Adrenal gland (tissue), 9 donors: ENCODE measurements at regions not wholly inside any gene's neighbourhood (a gene's known extent, or its start where the extent isn't known, plus 50 kb on each side); places are given as distances from the start of the nearest gene placed in this dataset.
A peak's percentile ranks its signal among the peaks of the same experiment; 100 is the strongest.

ENCODE experiments used
- DNase-seq, 7 donors: peaks; one replicate each; pipeline ENCODE4 v3.0.0-alpha.2; 2019 to 2020
- H3K27ac ChIP-seq, 5 donors: fragments of 200-600 bp; sonication (generic) in 4 of 5; 1 replicate in 3 of 5; 2 replicates in 2 of 5; pipeline versions ENCODE4 v1.5.1 to v1.8.0; 2016 to 2020; ENCODE audit warnings: mild to moderate bottlenecking in 1 of 5
- H3K27me3 ChIP-seq: fragments of 200-600 bp; 2 replicates; pipeline ENCODE4 v1.8.0; 2021
- H3K36me3 ChIP-seq, 2 donors: fragments of 200-600 bp; replicated peaks in 1 of 2; 1 replicate in 1 of 2; 2 replicates in 1 of 2; pipeline versions ENCODE4 v1.5.1 to v1.8.0; 2018 to 2022
- H3K4me1 ChIP-seq, 2 donors: fragments of 200-600 bp; replicated peaks in 1 of 2; 1 replicate in 1 of 2; 2 replicates in 1 of 2; pipeline versions ENCODE4 v1.5.1 to v1.8.0; 2018 to 2021
- H3K4me3 ChIP-seq, 4 donors: fragments of 200-600 bp; sonication (generic) in 3 of 4; one replicate each; pipeline ENCODE4 v1.5.1; 2016 to 2018
- H3K9me3 ChIP-seq, 3 donors: fragments of 200-600 bp; sonication (generic) in 1 of 3; replicated peaks in 1 of 3; 1 replicate in 2 of 3; 2 replicates in 1 of 3; pipeline versions ENCODE4 v1.5.1 to v1.8.0; 2016 to 2021
- POLR2A ChIP-seq, 2 donors: fragments of 450-650 bp; IDR thresholded peaks; one replicate each; pipeline ENCODE4 v1.6.1; 2017; ENCODE audit warnings: antibody characterized with exemption in 2 of 2, mild to moderate bottlenecking in 2 of 2, moderate library complexity in 1 of 2
- WGBS, 4 donors: extraction: QIAGEN DNeasy Blood & Tissue Kit in 2 of 4; methylation state at CpG; one replicate each; pipeline versions ENCODE4 v1.1.5 to v1.1.7; 2013 to 2017; 5-methylcytosine and 5-hydroxymethylcytosine counted together
- intact Hi-C, 2 donors: fragments of 100-400 bp; cut with DNase I; formaldehyde crosslinking; loops; one replicate each; pipeline versions ENCODE4 v1.14.1 to v1.15.0; 2022 to 2023
- TF ChIP-seq, protein P1 (sequence below), 6 experiments: fragments of 450-650 bp in 4 of 6; fragments of 200-600 bp in 2 of 6; sonication (generic) in 1 of 6; IDR thresholded peaks; 1 replicate in 5 of 6; 2 replicates in 1 of 6; pipeline versions ENCODE4 v1.5.1 to v1.8.0; 2016 to 2021; ENCODE audit warnings: antibody characterized with exemption in 6 of 6, mild to moderate bottlenecking in 2 of 6, moderate library complexity in 1 of 6
- donor health status: healthy with polysubstance abuse.
- donor health status: Bipolar disorder and iron deficiency.
- donor health status: DM: yes; HTN: yes; CAD: no.
- donor health status: DM: no; HTN: no; CAD: no.
- donor health status: DM: no; HTN: no; CAD: no.

DNA sequence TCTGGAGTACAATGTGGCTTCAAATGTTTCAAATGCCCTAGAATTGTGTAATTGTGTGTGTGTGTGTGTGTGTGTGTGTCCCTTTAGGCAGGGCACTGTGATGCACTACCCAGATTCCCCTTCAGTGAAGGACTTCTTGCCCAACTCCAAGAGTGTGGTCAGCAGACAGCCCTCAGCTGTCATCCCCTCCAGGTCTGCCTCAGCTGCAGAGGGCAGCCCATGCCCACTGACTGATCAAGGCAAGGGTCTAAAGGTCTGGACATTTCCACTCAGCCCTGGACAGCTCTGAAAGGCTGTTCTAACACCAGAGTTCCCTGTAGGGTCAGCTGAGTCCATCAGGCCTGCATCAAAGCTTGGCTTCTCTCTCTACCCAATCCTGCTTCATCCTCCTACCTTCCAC, 83.9 kb upstream of the USP9X start:
- TF ChIP-seq POLR2A (IDR thresholded peaks at IDR 0.05) = no peak
- TF ChIP-seq, protein P1, sequence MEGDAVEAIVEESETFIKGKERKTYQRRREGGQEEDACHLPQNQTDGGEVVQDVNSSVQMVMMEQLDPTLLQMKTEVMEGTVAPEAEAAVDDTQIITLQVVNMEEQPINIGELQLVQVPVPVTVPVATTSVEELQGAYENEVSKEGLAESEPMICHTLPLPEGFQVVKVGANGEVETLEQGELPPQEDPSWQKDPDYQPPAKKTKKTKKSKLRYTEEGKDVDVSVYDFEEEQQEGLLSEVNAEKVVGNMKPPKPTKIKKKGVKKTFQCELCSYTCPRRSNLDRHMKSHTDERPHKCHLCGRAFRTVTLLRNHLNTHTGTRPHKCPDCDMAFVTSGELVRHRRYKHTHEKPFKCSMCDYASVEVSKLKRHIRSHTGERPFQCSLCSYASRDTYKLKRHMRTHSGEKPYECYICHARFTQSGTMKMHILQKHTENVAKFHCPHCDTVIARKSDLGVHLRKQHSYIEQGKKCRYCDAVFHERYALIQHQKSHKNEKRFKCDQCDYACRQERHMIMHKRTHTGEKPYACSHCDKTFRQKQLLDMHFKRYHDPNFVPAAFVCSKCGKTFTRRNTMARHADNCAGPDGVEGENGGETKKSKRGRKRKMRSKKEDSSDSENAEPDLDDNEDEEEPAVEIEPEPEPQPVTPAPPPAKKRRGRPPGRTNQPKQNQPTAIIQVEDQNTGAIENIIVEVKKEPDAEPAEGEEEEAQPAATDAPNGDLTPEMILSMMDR (IDR thresholded peaks at IDR 0.05) = no peak
- intact Hi-C loops = no loop called here
- no peaks in the 10 kb centered on the region for H3K9me3 ChIP-seq

DNA sequence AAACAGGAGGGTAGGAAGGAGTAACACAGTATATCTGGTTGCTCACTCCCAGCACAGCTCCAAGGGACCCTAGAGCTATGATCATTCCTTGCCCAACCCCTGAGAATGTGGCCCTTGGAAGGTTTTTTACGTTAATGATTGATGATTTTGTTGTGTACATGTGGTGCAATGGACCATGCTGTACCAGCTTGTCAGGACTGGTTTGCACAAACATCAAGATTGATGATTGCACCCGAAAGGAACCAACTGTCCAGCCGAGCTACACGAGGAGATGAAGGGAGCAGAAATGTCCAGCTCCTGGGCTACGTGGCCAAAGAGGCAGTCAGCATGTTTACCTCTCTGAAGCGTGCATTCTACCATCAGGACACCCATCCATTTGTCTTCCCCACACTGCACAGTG, 83.2 kb upstream of the USP9X start:
- TF ChIP-seq, protein P1 (IDR thresholded peaks at IDR 0.05) = no peak

More for the DNA sequence above, 83.9 kb upstream of the USP9X start:
- peak in 1 of 7 donors; percentile 19 for DNase-seq
- Histone ChIP-seq H3K27me3 (peaks cover 10% of the 10 kb centered on the region), H3K27ac (no peak overlapping the region), H3K4me3 (no peak overlapping the region), H3K4me1 (no peaks in the 10 kb centered on the region), H3K36me3 (no peaks in the 10 kb centered on the region)

DNA sequence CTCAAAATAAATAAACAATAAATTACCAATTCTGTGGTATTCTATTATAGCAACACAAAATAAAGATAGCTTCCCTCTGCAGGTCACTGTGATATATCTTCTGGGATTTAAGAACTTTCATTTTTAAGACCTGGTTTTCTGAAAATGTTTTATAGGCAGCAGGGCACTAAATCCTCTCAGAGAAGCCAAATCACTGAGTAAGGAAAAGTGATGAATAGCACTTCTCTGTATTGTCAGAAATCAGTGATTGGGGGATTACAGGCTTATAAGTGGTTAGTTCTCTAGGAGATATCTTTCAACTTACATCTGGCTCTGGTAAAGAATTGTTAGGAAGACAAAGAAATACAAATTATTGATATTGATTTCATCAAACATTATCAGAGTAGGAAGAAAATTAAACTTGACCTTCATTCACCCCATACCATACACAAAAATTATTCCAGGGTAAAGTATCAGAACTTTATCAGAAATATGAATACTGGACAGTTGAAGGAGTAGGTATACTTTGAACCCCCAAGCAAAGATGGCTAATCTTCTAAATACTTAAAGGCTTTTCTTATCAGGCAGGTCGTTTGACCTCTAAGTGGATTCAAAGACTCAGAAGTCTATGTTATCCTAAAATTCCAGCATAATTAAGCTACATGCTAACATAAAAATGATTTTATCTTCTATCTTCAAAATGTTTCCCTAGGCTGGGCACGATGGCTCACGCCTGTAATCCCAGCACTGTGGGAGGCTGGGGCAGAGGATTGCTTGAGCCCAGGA, 81.6 kb upstream of the USP9X start:
- no peak for TF ChIP-seq POLR2A (IDR thresholded peaks at IDR 0.05)
- TF ChIP-seq, protein P1 (IDR thresholded peaks at IDR 0.05) = no peak
- Histone ChIP-seq H3K9me3 (no peaks in the 10 kb centered on the region), H3K4me3 (no peak overlapping the region), H3K27ac (no peak overlapping the region), H3K27me3 (peaks cover 10% of the 10 kb centered on the region), H3K36me3 (no peaks in the 10 kb centered on the region), H3K4me1 (no peaks in the 10 kb centered on the region)
- no peak for DNase-seq
- intact Hi-C loops = no loop called here
- 73 to 83% (median 81%) methylated on average over 3 of the region's 3 CpGs for WGBS, 4 donors

More for the DNA sequence above, 83.2 kb upstream of the USP9X start:
- Histone ChIP-seq H3K36me3 (no peaks in the 10 kb centered on the region), H3K27me3 (peaks cover 10% of the 10 kb centered on the region), H3K4me3 (no peak overlapping the region), H3K4me1 (no peaks in the 10 kb centered on the region), H3K27ac (no peak overlapping the region), H3K9me3 (no peaks in the 10 kb centered on the region)
- WGBS, 4 donors = 71 to 75% (median 73%) methylated on average over 3 to 6 of the region's 6 CpGs
- DNase-seq = peak in 1 of 7 donors; percentile 4
- intact Hi-C loops = no loop called here

DNA sequence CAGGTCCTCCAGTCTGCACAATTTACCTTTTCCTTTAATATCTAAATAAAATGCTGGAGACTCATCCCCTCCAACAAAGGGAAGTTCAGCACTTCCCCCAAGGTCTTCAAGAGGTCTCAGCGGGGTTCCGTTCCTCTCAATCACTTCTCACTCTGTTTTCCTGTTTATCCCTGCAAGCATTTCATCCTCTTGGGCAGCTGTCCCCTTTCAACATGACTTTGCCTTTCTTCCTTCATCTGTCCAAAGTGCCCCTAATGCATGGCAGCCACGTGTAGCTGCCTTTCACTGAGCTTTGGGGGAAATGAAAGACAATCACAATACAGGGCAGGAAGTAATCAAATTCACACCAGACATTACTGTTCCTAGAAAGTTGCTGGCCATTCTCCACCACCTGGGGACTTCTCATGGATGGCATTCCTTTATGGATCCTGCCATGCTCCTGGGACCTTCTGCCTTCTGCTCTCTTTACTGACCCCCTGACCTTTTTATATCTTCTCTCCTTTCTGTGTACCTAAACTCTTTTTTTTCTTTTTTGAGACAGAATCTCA, 79.7 kb upstream of the USP9X start:
- no peaks in the 10 kb centered on the region for H3K36me3 ChIP-seq
- no peak overlapping the region for H3K27ac ChIP-seq
- no peak overlapping the region for H3K4me3 ChIP-seq
- intact Hi-C loops = no loop called here
- H3K27me3 ChIP-seq = no peaks in the 10 kb centered on the region
- no peak for TF ChIP-seq POLR2A (IDR thresholded peaks at IDR 0.05)
- TF ChIP-seq, protein P1 (IDR thresholded peaks at IDR 0.05) = no peak
- peak in 1 of 7 donors; percentile 5 for DNase-seq
- H3K4me1 ChIP-seq = no peaks in the 10 kb centered on the region
- H3K9me3 ChIP-seq = no peaks in the 10 kb centered on the region
- 36 to 50% (median 39%) methylated on average over 3 of the region's 3 CpGs for WGBS, 4 donors
